ENCODE measurements at regions not wholly inside any gene's neighbourhood (a gene's known extent, or its start where the extent isn't known, plus 50 kb on each side); places are given as distances from the start of the nearest gene placed in this dataset.

GRCh38 chr15:89412905-89413411, 78.3 kb upstream of the POLG start:
- no peak for TF ChIP-seq CTCF (conservative IDR thresholded peaks at IDR 0.05; ENCODE audit: low read length)
- DNase-seq (ENCODE audit: low read depth), result no peak
- no peak overlapping the region for H3K4me3 ChIP-seq (ENCODE audit: low read length)

- TF ChIP-seq CTCF (conservative IDR thresholded peaks at IDR 0.05; ENCODE audit: low read length), result no peak
- DNase-seq (ENCODE audit: low read depth), result no peak
- no peak overlapping the region for H3K4me3 ChIP-seq (ENCODE audit: low read length)
Observed at GRCh38 chr15:89410039-89410435, 75.4 kb upstream of the POLG start.

GRCh38 chr15:89409184-89410038, 74.8 kb upstream of the POLG start:
- peak overlapping the region; percentile 43 for H3K4me3 ChIP-seq (ENCODE audit: low read length)
- DNase-seq (ENCODE audit: low read depth), result no peak
- TF ChIP-seq CTCF (conservative IDR thresholded peaks at IDR 0.05; ENCODE audit: low read length), result no peak

GRCh38 chr15:89408372-89409183, 74.0 kb upstream of the POLG start:
- no peak for TF ChIP-seq CTCF (conservative IDR thresholded peaks at IDR 0.05; ENCODE audit: low read length)
- no peak for DNase-seq (ENCODE audit: low read depth)
- H3K4me3 ChIP-seq (ENCODE audit: low read length), result peak overlapping the region; percentile 43

GRCh38 chr15:89406940-89407607, 72.5 kb upstream of the POLG start:
- no peak for DNase-seq (ENCODE audit: low read depth)
- no peak for TF ChIP-seq CTCF (conservative IDR thresholded peaks at IDR 0.05; ENCODE audit: low read length)
- H3K4me3 ChIP-seq (ENCODE audit: low read length), result no peak overlapping the region

- no peak for TF ChIP-seq CTCF (conservative IDR thresholded peaks at IDR 0.05; ENCODE audit: low read length)
- peak overlapping the region; percentile 33 for H3K4me3 ChIP-seq (ENCODE audit: low read length)
- no peak for DNase-seq (ENCODE audit: low read depth)
Observed at GRCh38 chr15:89406218-89406939, 71.8 kb upstream of the POLG start.

Data from AG10803 (cell line).